ENCODE measurements at regions not wholly inside any gene's neighbourhood (a gene's known extent, or its start where the extent isn't known, plus 50 kb on each side); places are given as distances from the start of the nearest gene placed in this dataset.

- no peak for ATAC-seq
- CTCF ChIA-PET, result no interaction called here
Measured at GRCh38 chr15:93195109-93195508, 106.1 kb upstream of the RGMA start.

More at GRCh38 chr15:93195109-93195508, 106.1 kb upstream of the RGMA start:
- H3K4me1 ChIP-seq (ENCODE audit: control insufficient read depth in 1 of 2, insufficient read depth in 2 of 2, low read length in 2 of 2), result no peaks in the 10 kb centered on the region
- ChIA-PET POLR2A (no interaction called here), RAD21 (ENCODE audit: low non-redundant PET in 1 of 2, low total read pairs in 2 of 2, uncharacterized antibody in 2 of 2, unreplicated experiment in 2 of 2) (no interaction called here)
- BruUV-seq (replicated peaks), result no TSS peak
- no peak overlapping the region for H3K4me2 ChIP-seq (ENCODE audit: low read length)
- intact Hi-C loops (cut with micrococcal nuclease), result no loop called here
- H2AFZ ChIP-seq (ENCODE audit: low read depth, low read length, poor library complexity, severe bottlenecking), result no peak overlapping the region
- no peaks in the 10 kb centered on the region for H3K9me2 ChIP-seq (ENCODE audit: insufficient read depth)
- H3K36me3 ChIP-seq (ENCODE audit: control insufficient read depth in 1 of 2, insufficient read depth in 2 of 2, low read length in 2 of 2), result no peaks in the 10 kb centered on the region
- H3K27ac ChIP-seq (ENCODE audit: low read depth, low read length), result no peak overlapping the region
- H3K4me3 ChIP-seq (replicated peaks in 1 of 2; ENCODE audit: low read depth in 1 of 2, low read length in 2 of 2), result no peak overlapping the region
- no peak overlapping the region for H3K9ac ChIP-seq (ENCODE audit: low read length)
- no peaks in the 10 kb centered on the region for H4K20me1 ChIP-seq (ENCODE audit: insufficient read depth)
- no peak for DNase-seq (ENCODE audit: low read depth, low spot score)
- H3K79me2 ChIP-seq (ENCODE audit: insufficient read depth, low read length), result no peaks in the 10 kb centered on the region
- peaks cover 30% of the 10 kb centered on the region for H3K27me3 ChIP-seq (ENCODE audit: insufficient read depth, low read length)
- no peak for TF ChIP-seq CTCF (IDR thresholded peaks at IDR 0.05 in 2 of 3, conservative IDR thresholded peaks at IDR 0.05 in 1 of 3; ENCODE audit: borderline replicate concordance in 1 of 3, insufficient read depth in 1 of 3, low read depth in 2 of 3, low read length in 2 of 3)
- TF ChIP-seq FOSL1 (IDR thresholded peaks at IDR 0.05; ENCODE audit: low read depth), result no peak
- no peak for TF ChIP-seq EGR1 (IDR thresholded peaks at IDR 0.05; ENCODE audit: low read depth)
- no peak for TF ChIP-seq ZBTB33 (IDR thresholded peaks at IDR 0.05; ENCODE audit: extremely low read depth, insufficient replicate concordance, low read length)
- no peak for TF ChIP-seq ATF3 (IDR thresholded peaks at IDR 0.05)
- no peak for TF ChIP-seq JUND (IDR thresholded peaks at IDR 0.05)
- no peak for TF ChIP-seq REST (IDR thresholded peaks at IDR 0.05; ENCODE audit: low read depth)
- no peak for TF ChIP-seq MAX (IDR thresholded peaks at IDR 0.05)
- TF ChIP-seq YY1 (IDR thresholded peaks at IDR 0.05; ENCODE audit: extremely low read depth, insufficient replicate concordance, low read depth, low read length), result no peak
- TF ChIP-seq CEBPB (IDR thresholded peaks at IDR 0.05; ENCODE audit: low read depth), result no peak
- no peak for TF ChIP-seq SRF (IDR thresholded peaks at IDR 0.05; ENCODE audit: low read depth)
- no peak for TF ChIP-seq CBX3 (IDR thresholded peaks at IDR 0.05; ENCODE audit: low read depth)
- H3K9me3 ChIP-seq (ENCODE audit: control insufficient read depth in 1 of 2, insufficient read depth in 1 of 2, low read depth in 1 of 2, low read length in 2 of 2), result no peaks in the 10 kb centered on the region
